ENCODE measurements at regions not wholly inside any gene's neighbourhood (a gene's known extent, or its start where the extent isn't known, plus 50 kb on each side); places are given as distances from the start of the nearest gene placed in this dataset.

DNA sequence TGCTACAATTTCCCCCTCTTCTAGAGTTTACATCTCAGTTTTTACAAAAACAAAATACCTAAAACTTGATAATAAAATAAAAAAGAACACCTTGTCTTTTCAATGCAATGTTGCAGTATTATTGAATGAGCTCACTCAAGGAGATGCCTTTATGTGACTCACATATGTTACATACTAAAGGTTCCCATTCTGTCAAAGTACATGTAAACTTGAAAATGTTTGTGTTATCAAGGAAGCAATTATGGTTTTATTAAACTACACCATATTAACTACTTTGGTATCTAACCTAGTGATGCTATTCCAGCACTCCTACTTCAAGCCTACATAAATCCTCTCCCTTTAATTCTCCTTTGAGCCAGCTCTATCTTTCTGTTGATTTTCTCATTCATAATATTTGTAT is 658.3 kb downstream of the PTPRC start:
- DNase-seq: no peak

DNA sequence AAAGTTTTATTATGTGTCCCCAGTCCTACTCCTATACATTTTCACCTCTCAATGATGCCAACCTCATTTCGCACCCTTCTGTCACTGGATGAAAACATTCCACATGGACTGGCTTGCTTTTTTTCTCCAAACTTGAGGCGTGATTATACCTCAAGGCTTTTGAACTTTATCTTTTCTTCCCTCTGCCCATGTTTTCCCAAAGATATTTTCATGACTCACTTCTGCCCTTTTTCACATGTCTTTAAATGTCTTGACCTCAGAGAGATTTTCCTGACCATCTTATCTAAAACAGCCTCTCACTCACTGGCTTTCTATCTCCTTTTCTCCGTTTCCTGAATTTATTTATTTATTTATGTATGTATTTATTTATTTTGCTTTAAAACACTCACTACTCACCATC is 659.0 kb downstream of the PTPRC start:
- DNase-seq: no peak

DNA sequence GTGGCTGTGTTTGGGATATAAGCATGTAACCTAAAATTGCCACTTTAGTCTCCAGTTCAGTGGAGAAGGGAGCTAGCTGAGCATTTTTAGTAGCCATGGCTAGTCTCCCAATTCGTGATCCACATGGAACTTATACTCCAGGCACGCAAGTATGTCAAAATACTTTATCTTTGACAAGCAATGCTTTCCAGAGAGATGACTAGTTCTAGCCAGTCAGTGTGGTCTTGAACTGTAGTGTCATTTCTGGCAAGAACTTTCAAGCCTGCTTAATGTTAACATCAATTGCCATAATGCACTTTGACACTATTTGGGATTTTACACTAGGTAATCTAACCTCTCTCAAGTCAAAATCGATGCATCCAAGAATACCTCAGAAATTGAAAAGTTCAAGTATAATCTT is 660.0 kb downstream of the PTPRC start:
- DNase-seq: no peak

DNA sequence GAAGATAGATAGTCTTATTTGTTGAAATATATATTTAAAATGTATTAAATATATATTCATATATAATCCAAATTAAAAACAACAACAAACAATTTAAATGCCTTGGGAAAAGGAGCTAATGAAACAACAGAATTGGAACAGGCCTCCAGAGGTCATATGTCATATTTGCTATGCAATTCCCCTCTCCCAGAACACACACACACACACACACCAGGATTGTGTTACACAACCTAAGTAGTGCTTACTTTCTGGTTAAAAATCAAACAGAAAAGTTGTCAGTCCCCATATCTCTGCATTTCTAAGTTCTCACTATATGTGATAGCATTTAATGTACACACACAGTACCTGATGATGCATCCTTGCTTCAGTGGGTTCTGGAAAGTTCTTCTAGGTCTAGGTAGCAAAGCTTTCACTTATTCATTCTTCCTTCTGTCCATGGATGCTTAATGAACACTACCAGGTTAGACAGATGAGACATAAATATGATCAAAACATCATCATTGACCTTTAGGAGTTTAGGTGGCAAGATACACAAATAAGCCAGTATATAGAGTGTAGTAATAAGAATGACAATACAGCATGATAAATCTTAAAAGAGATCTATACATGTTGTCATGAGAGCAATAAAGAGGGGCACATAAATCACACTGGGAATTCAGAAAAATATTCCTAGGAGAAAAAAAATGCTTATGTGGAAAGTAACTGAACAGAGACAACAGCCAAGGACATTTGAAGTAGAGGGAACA is 662.8 kb downstream of the PTPRC start:
- no peak for DNase-seq

DNA sequence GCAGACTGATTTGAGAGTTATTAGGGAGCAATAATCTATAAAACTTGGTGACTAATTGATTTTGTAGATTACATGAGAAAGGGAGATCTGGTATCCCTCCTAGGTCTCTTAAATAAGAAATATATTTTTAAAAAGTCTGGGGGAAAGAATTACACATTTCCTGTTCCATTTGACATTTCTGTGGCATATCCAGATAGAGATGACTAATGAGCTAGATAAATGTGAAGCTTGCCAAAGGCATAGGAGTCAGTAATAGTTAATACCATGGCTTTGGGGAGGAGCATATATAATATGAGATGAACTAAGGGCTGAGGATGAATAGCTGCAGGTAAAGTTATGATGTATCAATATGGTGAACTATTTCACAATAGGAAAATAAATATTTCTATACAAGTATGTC is 663.7 kb downstream of the PTPRC start:
- DNase-seq: no peak

DNA sequence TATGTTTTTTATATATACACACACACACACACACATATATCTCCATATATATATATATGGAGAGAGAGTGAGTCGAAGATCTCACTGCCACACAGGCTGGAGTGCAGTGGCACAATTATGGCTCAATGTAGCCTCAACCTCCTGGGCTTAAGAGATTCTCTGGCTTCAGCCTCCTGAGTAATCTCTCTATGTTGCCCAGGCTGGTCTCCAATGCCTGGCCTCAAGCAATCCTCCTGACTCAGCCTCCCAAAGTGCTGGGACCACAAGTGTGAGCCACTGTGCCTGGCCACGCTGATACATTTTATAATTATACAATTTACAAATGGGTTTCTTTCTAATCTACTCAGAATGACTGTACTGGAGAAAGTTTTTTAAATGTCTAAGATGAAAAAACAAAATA is 664.2 kb downstream of the PTPRC start:
- no peak for DNase-seq

DNA sequence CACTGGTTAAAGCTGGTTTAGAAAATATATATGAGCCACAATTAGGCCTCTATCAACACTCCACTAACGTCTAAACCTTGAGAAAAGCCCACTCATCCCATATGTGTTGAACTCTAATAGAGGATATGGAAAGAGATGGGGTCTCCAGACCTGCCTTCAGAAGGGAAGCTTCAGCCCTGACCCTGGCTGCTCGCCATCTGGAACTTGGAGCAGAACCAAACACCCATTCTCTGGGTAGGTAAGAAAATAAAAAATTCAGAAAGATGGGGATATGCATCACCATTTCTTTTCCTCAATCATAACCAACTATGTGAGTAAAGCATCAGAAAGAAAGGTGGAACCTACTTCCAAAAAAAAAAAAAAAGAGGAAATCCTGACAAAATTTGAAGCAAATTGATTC is 666.2 kb downstream of the PTPRC start:
- DNase-seq: no peak

DNA sequence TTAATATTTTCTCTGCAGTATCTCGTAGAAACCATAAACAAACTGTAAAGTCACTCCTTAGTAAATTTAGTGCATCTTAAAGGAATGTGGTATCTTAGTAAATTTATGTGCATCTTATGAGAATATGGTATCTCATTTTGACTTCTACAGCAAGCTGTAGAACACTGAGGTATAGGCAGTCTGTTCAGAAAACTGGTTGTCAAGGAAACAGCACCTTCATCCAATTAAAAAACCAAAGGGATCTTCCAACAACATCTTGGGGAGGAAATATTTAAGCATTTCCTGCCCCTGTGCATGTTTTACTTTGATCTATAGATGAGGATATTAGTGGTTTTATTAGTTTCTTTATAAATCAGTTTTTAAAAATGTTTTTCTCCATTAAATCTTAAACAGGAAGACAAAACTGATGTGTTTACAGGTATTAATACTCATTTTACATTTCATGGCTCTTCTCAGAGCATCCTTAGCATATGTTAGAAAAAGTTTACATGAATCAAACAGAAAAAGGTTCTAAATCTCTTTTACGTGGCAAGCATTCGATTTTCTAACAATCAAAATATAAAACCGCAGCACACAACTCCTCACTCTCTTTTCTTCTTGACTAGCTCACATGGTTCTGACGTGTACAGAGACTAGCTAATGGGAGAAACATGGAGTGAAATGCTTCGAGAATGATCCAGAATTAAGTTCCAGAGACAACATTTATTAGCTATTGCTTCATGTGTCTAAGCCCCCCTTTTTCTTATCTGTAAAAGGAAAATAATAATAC is 668.8 kb downstream of the PTPRC start:
- no peak for DNase-seq

DNA sequence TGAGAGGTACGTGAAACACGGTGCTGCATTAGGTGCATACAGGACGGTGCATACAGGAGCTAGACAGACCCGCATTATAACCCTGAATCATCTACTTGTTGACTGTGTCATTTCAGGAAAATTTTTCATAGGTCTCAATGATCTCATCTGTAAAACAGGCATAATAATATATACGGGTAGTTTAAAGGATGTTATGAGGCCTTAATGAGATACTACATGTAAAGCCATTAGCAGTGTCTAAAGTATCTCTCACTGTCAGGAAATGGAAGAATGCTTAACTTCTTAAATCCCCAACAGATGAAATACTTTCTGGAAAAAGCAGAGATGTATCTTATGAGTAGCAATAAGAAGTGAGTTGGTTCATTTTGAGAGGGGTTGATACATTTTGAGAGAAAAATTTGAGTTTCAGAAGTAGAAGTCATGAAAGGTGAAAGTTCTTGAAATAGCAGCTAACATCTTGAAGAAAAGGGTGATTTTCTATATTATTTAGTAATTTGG is 669.6 kb downstream of the PTPRC start:
- no peak for DNase-seq

DNA sequence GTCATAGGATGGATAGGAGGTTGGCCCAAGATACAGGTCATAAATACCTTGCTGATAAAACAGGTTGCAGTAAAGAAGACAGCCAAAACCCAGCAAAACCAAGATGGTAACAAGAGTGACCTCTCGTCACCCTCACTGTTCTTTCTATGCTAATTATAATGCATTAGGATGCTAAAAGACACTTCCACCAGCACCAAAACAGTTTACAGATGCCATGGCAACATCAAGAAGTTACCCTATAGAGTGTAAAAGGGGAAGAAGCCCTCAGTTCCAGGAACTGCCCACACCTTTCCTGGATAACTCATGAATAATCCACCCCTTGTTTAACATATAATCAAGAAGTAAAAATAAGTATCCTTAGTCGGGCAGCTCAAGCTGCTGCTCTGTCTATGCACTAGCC is 671.9 kb downstream of the PTPRC start:
- no peak for DNase-seq

DNA sequence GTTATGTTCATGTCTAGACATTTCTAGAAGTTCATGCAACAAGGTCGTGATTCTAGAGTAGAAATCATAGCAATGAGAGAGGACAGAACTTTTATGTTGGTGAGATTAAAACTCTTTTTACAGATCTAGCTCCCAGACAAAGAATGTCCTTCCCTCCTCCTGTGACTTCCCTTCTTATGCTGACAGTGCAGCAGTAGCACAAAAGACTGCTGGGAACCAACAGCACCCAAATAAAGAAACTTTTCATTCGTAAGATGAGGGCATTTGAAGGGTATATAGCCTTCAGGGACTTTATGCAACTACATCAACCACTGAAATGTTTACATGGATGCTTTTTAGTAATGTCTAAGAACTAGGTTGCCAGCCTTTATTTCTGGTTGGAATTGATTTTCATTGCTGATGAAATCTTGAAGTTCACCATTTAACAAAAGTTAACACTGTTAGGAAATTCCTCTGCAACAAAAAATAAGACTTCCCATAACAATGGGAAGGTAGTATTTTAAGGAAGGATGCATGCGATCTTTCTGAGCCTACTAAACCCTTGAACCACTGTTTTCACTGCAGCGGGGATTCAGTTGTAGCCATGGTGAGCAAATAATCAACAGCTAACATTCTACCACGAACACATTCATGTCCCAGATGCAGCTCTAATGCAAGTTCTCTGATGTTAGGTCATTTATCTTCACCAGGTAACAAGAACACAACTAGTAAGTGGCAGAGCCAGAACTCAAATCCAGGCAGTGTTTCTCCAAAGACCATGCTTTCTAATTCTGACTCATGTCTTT is 672.8 kb downstream of the PTPRC start:
- DNase-seq: no peak

DNA sequence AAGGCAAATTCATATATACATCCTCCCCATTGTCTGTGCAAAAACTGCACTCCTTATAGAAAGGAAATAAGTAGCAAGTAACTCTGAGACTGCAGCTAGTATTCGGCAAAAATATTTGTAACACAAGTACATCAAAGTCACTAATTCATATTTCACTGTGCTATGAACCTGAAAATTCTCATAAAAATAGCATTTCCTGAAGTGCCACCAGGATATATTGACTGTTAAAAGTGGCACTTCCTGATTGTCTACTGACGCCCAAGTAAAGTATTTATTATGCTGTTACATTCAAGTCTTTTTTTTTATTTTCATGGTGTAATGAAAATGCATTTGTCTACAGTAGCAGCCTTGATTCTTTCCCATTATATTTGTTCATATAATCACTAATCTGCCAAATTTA is 673.8 kb downstream of the PTPRC start:
- DNase-seq: no peak

DNA sequence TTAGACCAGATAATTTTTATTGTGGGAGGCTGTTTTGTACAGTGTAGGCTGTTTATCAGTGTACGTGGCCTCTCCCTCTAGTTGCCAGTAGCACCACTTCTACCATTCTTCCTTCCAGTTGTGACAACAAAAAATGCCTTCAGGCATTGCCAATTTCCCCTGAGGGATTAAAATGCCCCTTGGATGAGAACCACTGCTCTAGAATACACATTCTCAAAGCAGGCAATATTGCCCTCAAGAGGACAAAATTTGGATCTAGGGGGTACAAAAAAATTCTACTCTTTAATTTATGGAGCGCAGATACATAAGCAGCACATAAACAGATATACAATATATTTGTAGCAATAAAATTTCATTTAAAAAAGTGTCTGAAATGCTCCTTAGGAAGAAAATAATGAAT is 674.6 kb downstream of the PTPRC start:
- no peak for DNase-seq

DNA sequence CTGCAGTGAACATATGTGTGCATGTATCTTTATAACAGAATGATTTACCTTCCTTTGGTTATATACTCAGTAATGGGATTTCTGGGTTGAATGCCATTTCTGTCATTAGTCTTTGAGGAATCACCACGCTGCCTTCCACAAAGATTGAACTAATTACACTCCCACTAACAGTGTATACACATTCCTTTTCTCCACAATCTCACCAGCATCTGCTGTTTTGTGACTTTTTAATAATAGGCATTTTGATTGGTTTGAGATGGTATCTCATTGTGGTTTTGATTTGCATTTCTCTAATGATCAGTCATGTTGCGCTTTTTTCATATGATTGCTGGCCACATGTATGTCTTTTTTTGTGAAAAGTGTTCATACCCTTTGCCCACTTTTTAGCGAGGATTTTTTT is 680.5 kb downstream of the PTPRC start:
- DNase-seq: no peak

DNA sequence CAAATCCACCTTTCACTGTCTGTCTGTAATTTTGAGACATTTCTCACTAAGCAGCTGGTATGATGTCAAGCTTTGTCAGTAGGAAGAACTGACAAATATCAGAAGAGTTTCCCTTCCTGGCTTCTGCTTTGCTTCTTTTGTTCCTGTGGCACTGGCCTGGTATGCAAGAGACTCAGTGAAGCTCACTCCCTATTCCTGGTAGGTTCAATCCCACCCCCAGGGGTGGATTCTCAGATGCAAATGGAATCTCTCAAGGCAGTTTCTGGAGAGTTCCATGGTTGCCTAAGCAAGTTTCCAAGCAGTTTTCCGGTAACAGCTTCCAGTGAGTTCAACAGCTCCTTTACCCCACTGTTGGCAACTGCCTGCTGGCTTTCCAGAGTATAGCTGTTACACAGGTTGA is 683.4 kb downstream of the PTPRC start:
- no peak for DNase-seq

DNA sequence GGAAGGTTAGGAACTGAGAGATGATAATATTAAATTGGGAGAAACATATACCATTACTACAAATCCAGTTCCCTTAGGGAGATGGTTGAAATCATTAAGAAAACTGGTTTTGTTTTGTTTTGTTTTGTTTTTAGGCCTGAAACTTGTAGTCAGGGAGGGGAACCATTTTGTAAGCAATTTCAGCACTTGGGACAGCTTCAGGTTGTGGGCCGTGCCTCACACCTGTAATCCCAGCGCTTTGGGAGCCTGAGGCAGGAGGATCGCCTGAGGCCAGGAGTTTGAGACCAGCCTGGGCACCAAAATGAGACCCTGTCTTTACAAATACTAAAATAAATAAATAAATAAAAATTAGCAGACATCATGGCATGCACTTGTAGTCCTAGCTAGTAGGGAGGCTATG is 694.3 kb upstream of the NR5A2 start:
- no peak for DNase-seq

DNA sequence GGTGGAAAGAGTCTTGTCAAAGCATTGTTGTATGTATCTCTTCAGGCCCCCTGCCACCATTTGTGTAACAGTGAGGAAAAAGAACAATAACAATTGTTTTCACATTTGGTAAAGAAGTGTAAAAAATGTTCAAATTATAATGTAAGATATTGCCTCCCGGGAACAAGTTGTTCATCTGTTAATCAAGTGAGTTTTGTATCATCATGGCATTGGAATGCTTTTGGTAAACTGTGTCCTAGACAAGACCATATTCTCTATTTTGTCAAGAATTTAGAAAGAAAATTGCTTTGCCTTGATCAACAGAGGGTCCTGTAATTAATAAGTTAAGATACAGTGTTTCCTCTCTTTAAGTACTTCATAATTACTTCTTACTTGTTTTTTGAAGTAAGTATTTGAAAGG is 692.0 kb upstream of the NR5A2 start:
- no peak for DNase-seq

DNA sequence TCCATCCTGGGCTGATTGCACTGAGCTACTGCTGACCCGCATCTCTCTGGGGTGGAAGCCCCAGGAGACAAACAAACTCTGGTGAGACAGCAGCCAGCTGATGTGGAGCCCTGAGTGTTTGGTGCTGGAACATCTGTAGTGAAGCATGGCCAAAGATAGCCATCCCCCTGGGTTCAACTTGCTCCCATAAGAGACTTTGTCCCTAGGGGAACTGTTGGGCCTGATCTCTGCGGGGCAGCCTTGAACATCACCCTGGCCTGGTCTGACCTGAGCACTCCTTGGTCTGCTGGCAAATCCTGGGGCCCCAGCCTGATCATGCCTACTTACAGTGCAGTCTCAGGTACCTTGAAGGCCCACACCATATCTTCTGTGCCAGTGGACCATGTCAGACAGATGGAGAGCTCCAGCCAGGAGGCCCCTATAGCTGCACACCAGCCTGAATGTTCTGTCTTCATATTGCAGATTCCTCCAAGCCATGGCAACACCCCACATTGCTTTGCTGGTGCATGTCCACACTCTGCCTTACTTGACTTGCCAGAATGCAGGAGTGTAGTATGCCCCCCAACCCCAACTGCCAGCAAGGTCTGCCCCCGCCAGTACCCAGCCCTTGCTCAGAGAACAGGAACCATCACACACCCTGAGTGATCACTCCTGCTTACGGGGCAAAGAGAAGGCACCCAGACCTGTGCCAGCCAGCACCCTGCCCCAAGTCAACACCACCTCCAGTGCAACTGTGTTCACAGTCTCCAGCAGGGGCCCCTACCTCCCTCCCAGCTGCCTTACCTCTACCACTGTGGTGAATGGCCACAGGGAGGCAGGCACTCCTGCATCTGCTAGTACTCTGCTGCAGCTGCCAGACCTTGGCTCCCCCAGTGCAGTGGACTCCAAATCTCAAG is 690.5 kb upstream of the NR5A2 start:
- DNase-seq: no peak

DNA sequence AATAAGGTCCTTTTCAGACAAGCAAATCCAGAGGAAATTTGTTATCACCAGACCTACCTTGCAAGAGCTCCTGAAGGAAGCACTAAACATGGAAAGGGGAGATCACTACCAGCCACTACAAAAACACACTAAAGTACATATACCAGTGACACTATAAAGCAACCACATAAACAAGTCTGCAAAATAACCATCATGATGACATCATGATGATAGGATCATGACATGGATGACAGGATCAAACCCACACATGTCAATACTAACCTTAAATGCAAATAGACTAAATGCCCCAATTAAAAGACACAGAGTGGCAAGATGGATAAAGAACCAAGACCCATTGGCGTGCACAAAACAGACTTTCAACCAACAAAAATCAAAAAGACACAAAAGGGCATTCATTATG is 688.8 kb upstream of the NR5A2 start:
- no peak for DNase-seq

DNA sequence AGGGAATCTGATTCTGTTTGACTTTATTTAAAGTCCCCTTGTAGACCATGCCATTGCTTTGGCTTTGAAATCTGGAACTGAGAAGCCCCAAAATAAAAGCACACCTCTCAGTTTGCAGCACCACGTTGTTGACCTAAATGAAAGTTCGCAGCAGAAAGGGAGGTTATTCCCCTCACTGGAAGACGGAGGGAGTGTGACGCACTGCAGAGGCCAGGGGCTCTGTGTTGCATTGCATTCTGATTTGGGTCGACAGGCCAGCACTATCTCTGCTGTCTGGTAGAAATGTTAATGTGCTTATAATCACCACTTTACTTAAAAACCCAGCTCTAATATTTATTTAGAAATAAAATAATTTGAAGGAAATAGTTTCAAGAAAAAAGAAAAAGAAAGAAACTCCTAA is 675.2 kb upstream of the NR5A2 start:
- no peak for DNase-seq

DNA sequence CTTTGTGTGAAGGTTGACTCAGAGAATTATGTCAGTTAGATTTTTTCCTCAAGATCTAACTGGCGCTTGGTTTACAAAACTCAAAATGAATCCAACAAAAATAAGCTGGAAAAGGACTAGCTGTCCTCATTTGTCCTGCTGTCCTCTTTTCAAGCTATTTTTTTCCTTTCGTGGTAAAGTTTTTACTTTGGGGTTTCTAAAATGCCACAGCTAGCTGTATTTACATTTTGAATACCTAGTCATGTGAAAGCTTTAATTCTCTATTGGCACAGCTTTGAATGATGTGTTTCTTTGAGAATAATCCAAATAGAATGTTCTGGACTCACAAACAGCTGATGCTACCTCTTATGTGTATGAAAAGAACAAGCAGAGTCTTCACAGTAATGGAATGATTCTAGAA is 673.6 kb upstream of the NR5A2 start:
- no peak for DNase-seq

DNA sequence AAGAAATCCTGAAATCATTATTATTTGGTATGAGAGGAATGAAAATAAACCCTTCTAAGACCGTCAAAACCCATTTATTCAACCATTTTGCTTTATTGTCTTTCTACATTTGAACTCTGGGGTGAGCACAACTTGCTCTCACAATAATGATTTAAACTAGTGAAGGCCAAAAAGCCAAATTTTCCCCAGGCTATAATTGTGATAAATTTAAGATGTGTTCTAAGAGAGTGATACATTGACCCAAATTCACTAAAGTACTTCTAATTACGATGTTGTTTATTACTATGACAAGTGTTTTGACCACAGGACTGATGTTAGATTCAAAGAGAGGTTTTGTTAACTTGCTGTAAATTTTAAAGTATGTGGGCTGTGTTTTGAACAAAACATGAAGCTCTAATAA is 670.9 kb upstream of the NR5A2 start:
- no peak for DNase-seq

DNA sequence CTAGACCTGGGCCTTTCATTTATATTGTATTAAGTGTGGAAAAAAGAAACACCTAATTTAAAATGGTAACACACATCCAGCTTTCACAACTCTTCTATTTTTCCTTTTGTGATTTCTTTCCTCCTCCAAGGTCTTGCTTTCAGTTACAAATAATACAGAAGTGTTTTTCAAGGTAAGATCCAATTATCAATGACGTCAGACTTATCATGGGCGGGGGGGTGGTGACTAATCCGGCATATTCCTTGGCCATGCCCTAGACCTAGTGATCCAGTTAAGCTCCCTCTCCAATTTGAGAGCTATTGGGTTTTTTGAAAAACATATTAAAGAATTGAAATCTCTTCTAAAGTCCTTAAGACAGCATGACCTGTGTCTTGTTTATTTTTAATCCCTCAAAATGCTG is 669.9 kb upstream of the NR5A2 start:
- no peak for DNase-seq

Data from GOT3 (cell line).